Neural progenitor cell (in vitro differentiated cells): ENCODE measurements at regions not wholly inside any gene's neighbourhood (a gene's known extent, or its start where the extent isn't known, plus 50 kb on each side); places are given as distances from the start of the nearest gene placed in this dataset.

ENCODE experiments used
- CTCF ChIP-seq: fragments of 200-600 bp; sonication (generic); IDR thresholded peaks from 2 replicates; pipeline ENCODE4 v1.5.1; 2017; ENCODE audit warnings: antibody characterized with exemption, mild to moderate bottlenecking
- EZH2 ChIP-seq: fragments of 200-600 bp; sonication (generic); IDR thresholded peaks from 2 replicates; pipeline ENCODE4 v1.6.1; 2017; ENCODE audit warnings: antibody characterized with exemption, mild to moderate bottlenecking, moderate library complexity
- EZH2phosphoT487 ChIP-seq: fragments of 200-600 bp; sonication (generic); IDR thresholded peaks from 2 replicates; pipeline ENCODE4 v1.6.1; 2017; ENCODE audit warnings: antibody characterized with exemption

GRCh38 chr12:82108615-82109014, 249.6 kb downstream of the CCDC59 start:
- TF ChIP-seq CTCF (no peak), EZH2phosphoT487 (no peak), EZH2 (no peak)
